ENCODE measurements at regions not wholly inside any gene's neighbourhood (a gene's known extent, or its start where the extent isn't known, plus 50 kb on each side); places are given as distances from the start of the nearest gene placed in this dataset.

- TF ChIP-seq CTCF (conservative IDR thresholded peaks at IDR 0.05) (no peak), ZFX (IDR thresholded peaks at IDR 0.05) (no peak)
- no peak overlapping the region for H3K27ac ChIP-seq
Measured at GRCh38 chr7:67983486-67983885, 986.9 kb downstream of the TYW1 start.

DNA sequence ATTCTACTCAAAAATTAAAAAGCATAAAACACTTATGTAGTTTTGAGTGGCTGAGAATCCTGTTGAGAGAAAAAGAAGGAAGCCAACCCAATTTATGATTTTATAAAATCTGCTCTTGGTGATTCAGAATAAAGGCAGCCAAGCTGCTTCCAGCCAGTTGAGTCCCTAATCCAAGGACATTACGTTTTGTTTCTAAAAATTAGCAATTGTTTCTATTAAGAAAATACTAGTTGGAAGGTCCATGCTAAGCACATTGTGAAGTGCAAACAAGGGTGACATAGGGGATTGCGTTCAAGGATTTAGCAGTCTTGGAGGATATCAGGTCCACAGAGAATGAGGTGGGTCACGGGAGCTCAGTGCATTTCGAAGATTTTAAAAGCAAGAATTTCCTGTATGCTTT lies 987.7 kb downstream of the TYW1 start:
- TF ChIP-seq ZFX (IDR thresholded peaks at IDR 0.05) = no peak
- no peak for TF ChIP-seq CTCF (conservative IDR thresholded peaks at IDR 0.05)
- H3K27ac ChIP-seq = no peak overlapping the region

- no peak overlapping the region for H3K27ac ChIP-seq
- no peak for TF ChIP-seq ZFX (IDR thresholded peaks at IDR 0.05)
- TF ChIP-seq CTCF (conservative IDR thresholded peaks at IDR 0.05) = no peak
Measured at GRCh38 chr7:67989142-67989541, 992.5 kb downstream of the TYW1 start.

- H3K27ac ChIP-seq = no peak overlapping the region
- TF ChIP-seq CTCF (conservative IDR thresholded peaks at IDR 0.05) (no peak), ZFX (IDR thresholded peaks at IDR 0.05) (no peak)
Measured at GRCh38 chr7:67990003-67990402, 993.4 kb downstream of the TYW1 start.

GRCh38 chr7:67990716-67991115 lies 994.1 kb downstream of the TYW1 start:
- no peak for TF ChIP-seq ZFX (IDR thresholded peaks at IDR 0.05)
- TF ChIP-seq CTCF (conservative IDR thresholded peaks at IDR 0.05) = no peak
- H3K27ac ChIP-seq = no peak overlapping the region

DNA sequence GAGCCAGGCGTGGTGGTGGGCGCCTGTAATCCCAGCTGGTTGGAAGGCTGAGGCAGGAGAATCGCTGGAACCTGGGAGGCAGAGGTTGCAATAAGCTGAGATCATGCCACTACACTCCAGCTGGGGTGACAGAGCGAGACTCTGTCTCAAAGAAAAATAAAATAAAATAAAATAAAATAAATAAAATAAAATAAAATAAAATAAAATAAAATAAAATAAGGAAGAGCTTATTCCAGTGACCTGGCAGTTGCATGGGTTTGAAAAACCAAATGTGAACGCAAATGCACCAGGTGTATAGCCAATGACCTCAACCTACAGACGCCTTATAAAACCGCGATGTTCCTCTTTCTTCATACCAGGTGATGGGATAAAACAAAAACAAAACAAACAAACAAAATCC lies 995.7 kb downstream of the TYW1 start:
- TF ChIP-seq ZFX (IDR thresholded peaks at IDR 0.05) (no peak), CTCF (conservative IDR thresholded peaks at IDR 0.05) (no peak)
- no peak overlapping the region for H3K27ac ChIP-seq

DNA sequence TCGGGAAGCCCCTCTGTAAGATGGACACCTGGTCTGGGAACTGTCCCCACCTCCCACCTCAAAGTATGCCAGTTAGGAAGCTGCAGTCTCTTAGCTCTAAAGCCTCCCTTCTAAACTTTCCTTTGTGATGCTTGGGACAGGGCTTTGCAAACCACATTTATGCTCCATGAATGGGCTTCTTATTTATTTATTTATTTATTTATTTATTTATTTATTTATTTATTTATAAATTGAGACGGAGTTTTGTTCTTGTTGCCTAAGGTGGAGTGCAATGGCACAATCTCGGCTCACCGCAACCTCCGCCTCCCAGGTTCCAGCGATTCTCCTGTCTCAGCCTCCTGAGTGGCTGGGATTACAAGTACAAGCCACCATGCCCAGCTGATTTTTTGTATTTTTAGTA lies 1009.4 kb downstream of the TYW1 start:
- TF ChIP-seq CTCF (conservative IDR thresholded peaks at IDR 0.05) (no peak), ZFX (IDR thresholded peaks at IDR 0.05) (no peak)
- no peak overlapping the region for H3K27ac ChIP-seq

Measured in C4-2B (cell line).